Right lobe of liver (tissue), 6 donors: ENCODE measurements at regions not wholly inside any gene's neighbourhood (a gene's known extent, or its start where the extent isn't known, plus 50 kb on each side); places are given as distances from the start of the nearest gene placed in this dataset.
A peak's percentile ranks its signal among the peaks of the same experiment; 100 is the strongest.

Experiments
- ATAC-seq, 4 donors: fragments of 200-7000 bp; cut with Tn5 transposase; one replicate each; pipeline ENCODE4 v1.9.1; 2020; ENCODE audit warnings: mild to moderate bottlenecking in 4 of 4, moderate library complexity in 4 of 4
- DNase-seq, 3 donors: peaks; one replicate each; pipeline ENCODE4 v3.0.0-alpha.2; 2020
- H3K27ac ChIP-seq, 3 donors: fragments of 200-600 bp; one replicate each; pipeline ENCODE4 v1.8.0; 2022
- H3K27me3 ChIP-seq, 2 donors: fragments of 200-600 bp; one replicate each; pipeline ENCODE4 v1.8.0; 2022
- H3K36me3 ChIP-seq, 4 donors: fragments of 200-600 bp; sonication (generic) in 1 of 4; one replicate each; pipeline versions ENCODE4 v1.5.1 to v1.8.0; 2017 to 2022; ENCODE audit warnings: control low read depth in 1 of 4
- H3K4me1 ChIP-seq, 4 donors: fragments of 200-600 bp; sonication (generic) in 1 of 4; one replicate each; pipeline versions ENCODE4 v1.5.1 to v1.8.0; 2017 to 2022; ENCODE audit warnings: control low read depth in 1 of 4
- H3K4me3 ChIP-seq, 3 donors: fragments of 200-600 bp; one replicate each; pipeline ENCODE4 v1.8.0; 2022
- H3K9me3 ChIP-seq, 4 donors: fragments of 200-600 bp; sonication (generic) in 1 of 4; one replicate each; pipeline versions ENCODE4 v1.5.1 to v1.8.0; 2017 to 2022; ENCODE audit warnings: control low read depth in 1 of 4
- CTCF ChIP-seq, 4 donors: fragments of 200-600 bp in 3 of 4; fragments of 450-650 bp in 1 of 4; IDR thresholded peaks; one replicate each; pipeline versions ENCODE4 v1.5.1 to v1.8.0; 2016 to 2022; ENCODE audit warnings: antibody characterized with exemption in 4 of 4, mild to moderate bottlenecking in 2 of 4
- POLR2A ChIP-seq: fragments of 450-650 bp; IDR thresholded peaks from one replicate; pipeline ENCODE4 v1.6.1; 2017; ENCODE audit warnings: antibody characterized with exemption, mild to moderate bottlenecking
- WGBS: methylation state at CpG from one replicate; pipeline ENCODE4 v1.1.6; 2018; ENCODE audit warnings: low coverage, low lambda C conversion rate; ENCODE audit not compliant: insufficient coverage; ENCODE audit errors: missing lambda C conversion rate; 5-methylcytosine and 5-hydroxymethylcytosine counted together
- intact Hi-C, 2 donors: fragments of 100-400 bp; cut with DNase I; formaldehyde crosslinking; loops; one replicate each; pipeline versions ENCODE4 v1.11.2 to v1.14.1; 2022
- donor health status: DM: no; HTN: yes; CAD: no.
- donor health status: DM: no; HTN: no; CAD: no.
- donor health status: DM: no; HTN: no; CAD: no.
- donor health status: DM: no; HTN: yes; CAD: no.
- donor health status: DM: no; HTN: yes; CAD: no.

GRCh38 chr18:23337599-23338444, 115.3 kb upstream of the RIOK3 start:
- Histone ChIP-seq H3K4me3 (no peak overlapping the region), H3K27ac (no peak overlapping the region), H3K4me1 (no peaks in the 10 kb centered on the region), H3K9me3 (no peaks in the 10 kb centered on the region), H3K27me3 (no peaks in the 10 kb centered on the region), H3K36me3 (no peaks in the 10 kb centered on the region)
- no peak for DNase-seq
- intact Hi-C loops = no loop called here
- 85% methylated on average over 3 of the region's 3 CpGs for WGBS
- ATAC-seq = no peak
- TF ChIP-seq CTCF (IDR thresholded peaks at IDR 0.05) = no peak
- no peak for TF ChIP-seq POLR2A

GRCh38 chr18:23340661-23341060, 112.4 kb upstream of the RIOK3 start:
- no peaks in the 10 kb centered on the region for H3K9me3 ChIP-seq
- H3K4me1 ChIP-seq = no peaks in the 10 kb centered on the region
- peak in 2 of 4 donors; percentile 17 to 28 for ATAC-seq
- H3K27me3 ChIP-seq = no peaks in the 10 kb centered on the region
- no peaks in the 10 kb centered on the region for H3K36me3 ChIP-seq
- no peak overlapping the region for H3K4me3 ChIP-seq
- DNase-seq = no peak
- WGBS = 90% methylated on average over 9 of the region's 9 CpGs
- intact Hi-C loops = no loop called here
- no peak overlapping the region for H3K27ac ChIP-seq
- TF ChIP-seq POLR2A = no peak
- no peak for TF ChIP-seq CTCF (IDR thresholded peaks at IDR 0.05)

GRCh38 chr18:23341383-23341782, 111.7 kb upstream of the RIOK3 start:
- intact Hi-C loops = no loop called here
- DNase-seq (no peak), ATAC-seq (no peak)
- Histone ChIP-seq H3K27ac (no peak overlapping the region), H3K27me3 (no peaks in the 10 kb centered on the region), H3K36me3 (no peaks in the 10 kb centered on the region), H3K9me3 (no peaks in the 10 kb centered on the region), H3K4me1 (no peaks in the 10 kb centered on the region), H3K4me3 (no peak overlapping the region)
- TF ChIP-seq CTCF (IDR thresholded peaks at IDR 0.05) = no peak
- no peak for TF ChIP-seq POLR2A
- 81% methylated on average over 9 of the region's 9 CpGs for WGBS

GRCh38 chr18:23341983-23342382, 111.1 kb upstream of the RIOK3 start:
- H3K27me3 ChIP-seq = no peaks in the 10 kb centered on the region
- intact Hi-C loops = no loop called here
- ATAC-seq (no peak), DNase-seq (no peak)
- H3K4me1 ChIP-seq = no peaks in the 10 kb centered on the region
- no peak overlapping the region for H3K4me3 ChIP-seq
- no peaks in the 10 kb centered on the region for H3K9me3 ChIP-seq
- H3K36me3 ChIP-seq = no peaks in the 10 kb centered on the region
- H3K27ac ChIP-seq = no peak overlapping the region
- TF ChIP-seq POLR2A (no peak), CTCF (IDR thresholded peaks at IDR 0.05) (no peak)
